CD4-positive, alpha-beta T cell (primary cell): ENCODE measurements at regions not wholly inside any gene's neighbourhood (a gene's known extent, or its start where the extent isn't known, plus 50 kb on each side); places are given as distances from the start of the nearest gene placed in this dataset.
A peak's percentile ranks its signal among the peaks of the same experiment; 100 is the strongest.

Source experiments
- ATAC-seq: fragments of 200-7000 bp; cut with Tn5 transposase; one replicate; pipeline ENCODE4 v1.10.0; 2022; ENCODE audit warnings: mild to moderate bottlenecking; ENCODE audit not compliant: poor library complexity
- CTCF ChIA-PET: fragments of 350-600 bp; sonication (Branson Sonifier 250); formaldehyde crosslinking; loops from one replicate; lab custom pipeline; 2021; ENCODE audit warnings: antibody characterized with exemption, inconsistent platforms; lab: Charles Lee
- POLR2A ChIA-PET: fragments of 350-600 bp; sonication (Branson Sonifier 250); formaldehyde crosslinking; loops from one replicate; lab custom pipeline; 2021; ENCODE audit warnings: antibody characterized with exemption, inconsistent platforms; lab: Charles Lee
- DNase-seq, 14 experiments: peaks; one replicate each; pipeline ENCODE4 v3.0.0-alpha.2; 2013 to 2020; ENCODE audit warnings: mixed read lengths in 2 of 14
- H3K27ac ChIP-seq, 2 donors: one replicate each; pipeline versions ENCODE4 v1.5.1 to v1.7.0; 2013; ENCODE audit warnings: low read length in 2 of 2, low read depth in 1 of 2, mild to moderate bottlenecking in 1 of 2
- H3K27me3 ChIP-seq, 2 experiments: 1 replicate in 1 of 2; 2 replicates in 1 of 2; pipeline versions ENCODE4 v1.6.1 to v1.7.0; 2013; ENCODE audit warnings: low read length in 2 of 2, control low read depth in 1 of 2, mild to moderate bottlenecking in 1 of 2, moderate library complexity in 1 of 2; ENCODE audit not compliant: insufficient read depth in 2 of 2, control insufficient read depth in 1 of 2
- H3K36me3 ChIP-seq: one replicate; pipeline ENCODE4 v1.6.1; 2013; ENCODE audit warnings: low read length, control low read depth; ENCODE audit not compliant: insufficient read depth
- H3K4me1 ChIP-seq: one replicate; pipeline ENCODE4 v1.6.1; 2013; ENCODE audit warnings: low read length, control low read depth; ENCODE audit not compliant: insufficient read depth
- H3K4me3 ChIP-seq: one replicate; pipeline ENCODE4 v1.5.1; 2013; ENCODE audit warnings: mild to moderate bottlenecking, low read length, moderate library complexity
- H3K9me3 ChIP-seq, 2 experiments: 1 replicate in 1 of 2; 2 replicates in 1 of 2; pipeline versions ENCODE4 v1.6.1 to v1.7.0; 2013; ENCODE audit warnings: low read length in 2 of 2, mild to moderate bottlenecking in 2 of 2, control low read depth in 1 of 2, moderate library complexity in 1 of 2; ENCODE audit not compliant: control insufficient read depth in 1 of 2, insufficient read depth in 1 of 2
- H3K27ac Mint-ChIP-seq: one replicate; pipeline ENCODE4 v1.8.0; 2020; ENCODE audit warnings: mixed read lengths
- H3K27me3 Mint-ChIP-seq: one replicate; pipeline ENCODE4 v1.8.0; 2021; ENCODE audit warnings: mixed read lengths
- H3K36me3 Mint-ChIP-seq: one replicate; pipeline ENCODE4 v1.8.0; 2021; ENCODE audit warnings: low read depth, mixed read lengths
- H3K4me1 Mint-ChIP-seq: one replicate; pipeline ENCODE4 v1.8.0; 2021; ENCODE audit warnings: low read depth, mixed read lengths
- H3K4me3 Mint-ChIP-seq: one replicate; pipeline ENCODE4 v1.8.0; 2020; ENCODE audit warnings: mild to moderate bottlenecking, mixed read lengths
- H3K9me3 Mint-ChIP-seq: one replicate; pipeline ENCODE4 v1.8.0; 2020; ENCODE audit warnings: mixed read lengths
- CTCF ChIP-seq: fragments of 200-600 bp; IDR thresholded peaks from one replicate; pipeline ENCODE4 v1.8.0; 2022; ENCODE audit warnings: antibody characterized with exemption, mild to moderate bottlenecking
- intact Hi-C, 2 experiments: fragments of 100-400 bp; cut with DNase I in 1 of 2; cut with micrococcal nuclease in 1 of 2; formaldehyde crosslinking; loops; one replicate each; pipeline versions ENCODE4 v1.15.1 to v1.9.0; 2023 to 2025; cut with DNase I, micrococcal nuclease

GRCh38 chr6:14863902-14864850 lies 381.7 kb upstream of the JARID2 start:
- Mint-ChIP-seq H3K4me1 (peaks cover 6% of the 10 kb centered on the region), H3K4me3 (no peak overlapping the region), H3K36me3 (no peaks in the 10 kb centered on the region), H3K27ac (no peak overlapping the region), H3K27me3 (no peaks in the 10 kb centered on the region), H3K9me3 (no peaks in the 10 kb centered on the region)
- Histone ChIP-seq H3K9me3 (no peaks in the 10 kb centered on the region), H3K4me1 (peaks cover 7% of the 10 kb centered on the region), H3K4me3 (no peak overlapping the region), H3K27me3 (no peaks in the 10 kb centered on the region), H3K36me3 (no peaks in the 10 kb centered on the region), H3K27ac (no peak overlapping the region)
- ChIA-PET CTCF (no interaction called here), POLR2A (interaction anchor here (0.5 kb wide), 1 partner anchor 13 kb away, joined by 3 read pairs; no protein-coding TSS in a partner anchor)
- no peak for ATAC-seq
- no peak for DNase-seq
- intact Hi-C loops: no loop called here
- TF ChIP-seq CTCF: no peak

GRCh38 chr6:14865531-14866100 lies 380.3 kb upstream of the JARID2 start:
- no peak overlapping the region for H3K4me3 ChIP-seq
- DNase-seq (peak in 3 of 14 experiments; percentile 50 to 55 (median 55)), ATAC-seq (no peak)
- no peaks in the 10 kb centered on the region for H3K36me3 ChIP-seq
- Mint-ChIP-seq H3K27me3 (no peaks in the 10 kb centered on the region), H3K27ac (no peak overlapping the region), H3K4me3 (no peak overlapping the region), H3K9me3 (no peaks in the 10 kb centered on the region), H3K4me1 (peaks cover 6% of the 10 kb centered on the region), H3K36me3 (no peaks in the 10 kb centered on the region)
- intact Hi-C loops: no loop called here
- no peaks in the 10 kb centered on the region for H3K27me3 ChIP-seq
- H3K4me1 ChIP-seq: peaks cover 7% of the 10 kb centered on the region
- no peaks in the 10 kb centered on the region for H3K9me3 ChIP-seq
- TF ChIP-seq CTCF: no peak
- no peak overlapping the region for H3K27ac ChIP-seq
- ChIA-PET POLR2A (no interaction called here), CTCF (no interaction called here)

GRCh38 chr6:14867802-14868201 lies 378.1 kb upstream of the JARID2 start:
- ChIA-PET POLR2A (no interaction called here), CTCF (no interaction called here)
- no peaks in the 10 kb centered on the region for H3K27me3 ChIP-seq
- Mint-ChIP-seq H3K4me3 (no peak overlapping the region), H3K27me3 (no peaks in the 10 kb centered on the region), H3K4me1 (peaks cover 8% of the 10 kb centered on the region), H3K36me3 (no peaks in the 10 kb centered on the region), H3K27ac (no peak overlapping the region), H3K9me3 (no peaks in the 10 kb centered on the region)
- no peak for TF ChIP-seq CTCF
- H3K4me1 ChIP-seq: peaks cover 7% of the 10 kb centered on the region
- ATAC-seq (no peak), DNase-seq (no peak)
- H3K36me3 ChIP-seq: no peaks in the 10 kb centered on the region
- no peak overlapping the region for H3K27ac ChIP-seq
- no peaks in the 10 kb centered on the region for H3K9me3 ChIP-seq
- intact Hi-C loops: no loop called here
- H3K4me3 ChIP-seq: no peak overlapping the region
